HG03097 (cell line): ENCODE measurements at regions not wholly inside any gene's neighbourhood (a gene's known extent, or its start where the extent isn't known, plus 50 kb on each side); places are given as distances from the start of the nearest gene placed in this dataset.
A peak's percentile ranks its signal among the peaks of the same experiment; 100 is the strongest.
"Not testable (repeated sequence)": the region's sequence is repeated elsewhere in the genome, so short reads cannot be mapped to it uniquely, and the experiment has no call there.

ENCODE experiments used
- ATAC-seq: cut with Tn5 transposase; IDR thresholded peaks from one replicate; pipeline ENCODE4 v1.9.1; 2021; ENCODE audit not compliant: unreplicated experiment, low FRiP score

GRCh38 chr10:43849551-43849950, 200.9 kb upstream of the ZNF32 start:
- no peak for ATAC-seq

- no peak for ATAC-seq
Observed at GRCh38 chr10:43846968-43847367, 198.3 kb upstream of the ZNF32 start.

- peak; percentile 74 for ATAC-seq
Observed at GRCh38 chr10:43846187-43846680, 197.6 kb upstream of the ZNF32 start.

GRCh38 chr10:43845121-43845520, 196.4 kb upstream of the ZNF32 start:
- no peak for ATAC-seq

- no peak for ATAC-seq
Observed at GRCh38 chr10:43844221-43844620, 195.5 kb upstream of the ZNF32 start.

- ATAC-seq: no peak
Observed at GRCh38 chr10:43843321-43844101, 194.8 kb upstream of the ZNF32 start.

- no peak for ATAC-seq
Observed at GRCh38 chr10:43842496-43842895, 193.8 kb upstream of the ZNF32 start.

- ATAC-seq: no peak
Observed at GRCh38 chr10:43842072-43842471, 193.4 kb upstream of the ZNF32 start.

GRCh38 chr10:43839973-43840372, 191.3 kb upstream of the ZNF32 start:
- ATAC-seq: no peak

- ATAC-seq: not testable (repeated sequence)
Observed at GRCh38 chr10:43834751-43835150, 186.1 kb upstream of the ZNF32 start.

GRCh38 chr10:43827853-43828252, 179.2 kb upstream of the ZNF32 start:
- ATAC-seq: no peak

GRCh38 chr10:43825984-43826383, 177.3 kb upstream of the ZNF32 start:
- no peak for ATAC-seq

- no peak for ATAC-seq
Observed at GRCh38 chr10:43825421-43825820, 176.7 kb upstream of the ZNF32 start.

GRCh38 chr10:43824934-43825333, 176.3 kb upstream of the ZNF32 start:
- ATAC-seq: no peak

GRCh38 chr10:43822631-43823580, 174.2 kb upstream of the ZNF32 start:
- ATAC-seq: no peak

- ATAC-seq: no peak
Observed at GRCh38 chr10:43821103-43821502, 172.4 kb upstream of the ZNF32 start.

- no peak for ATAC-seq
Observed at GRCh38 chr10:43820663-43821062, 172.0 kb upstream of the ZNF32 start.

- ATAC-seq: no peak
Observed at GRCh38 chr10:43819464-43820230, 171.0 kb upstream of the ZNF32 start.

GRCh38 chr10:43818687-43819086, 170.0 kb upstream of the ZNF32 start:
- ATAC-seq: no peak

- ATAC-seq: no peak
Observed at GRCh38 chr10:43817368-43817767, 168.7 kb upstream of the ZNF32 start.
